ENCODE measurements at regions not wholly inside any gene's neighbourhood (a gene's known extent, or its start where the extent isn't known, plus 50 kb on each side); places are given as distances from the start of the nearest gene placed in this dataset.

DNA sequence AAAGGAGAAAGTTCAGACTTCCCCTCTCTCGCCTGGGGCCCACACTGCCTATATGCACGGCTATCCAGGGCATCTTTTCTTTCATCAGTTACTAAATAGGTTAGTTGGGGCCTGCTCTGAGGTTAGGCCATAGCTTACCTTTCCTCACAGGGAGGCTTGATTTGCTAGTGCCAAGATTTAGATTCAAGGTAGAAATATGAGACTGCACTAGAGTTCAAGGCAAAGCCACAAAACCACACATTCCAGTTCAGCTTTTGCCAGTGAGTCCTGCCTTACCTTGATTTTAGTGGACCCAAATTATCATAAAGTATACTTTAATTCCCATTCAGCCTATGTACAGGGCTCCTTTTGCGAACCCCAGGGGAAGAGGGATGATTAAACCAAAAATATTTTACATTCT lies 762.8 kb downstream of the PDHA2 start:
- Histone ChIP-seq H3K9me3 (replicated peaks; ENCODE audit: control insufficient read depth, insufficient read depth, low read length) (no peaks in the 10 kb centered on the region), H3K36me3 (ENCODE audit: control insufficient read depth in 2 of 2, insufficient read depth in 2 of 2, low read length in 1 of 2) (no peaks in the 10 kb centered on the region), H3K4me2 (ENCODE audit: control insufficient read depth, insufficient read depth) (no peak overlapping the region), H3K9ac (ENCODE audit: control insufficient read depth, insufficient read depth, low read length) (no peak overlapping the region), H3K4me1 (ENCODE audit: control insufficient read depth, insufficient read depth, low read length) (no peaks in the 10 kb centered on the region), H3K4me3 (no peak overlapping the region), H3K27me3 (replicated peaks in 1 of 2; ENCODE audit: control insufficient read depth in 2 of 2, insufficient read depth in 2 of 2, low read length in 1 of 2) (no peaks in the 10 kb centered on the region), H3K27ac (ENCODE audit: control insufficient read depth, insufficient read depth) (no peak overlapping the region), H4K20me1 (ENCODE audit: control insufficient read depth, insufficient read depth) (no peaks in the 10 kb centered on the region), H2AFZ (ENCODE audit: control insufficient read depth, low read depth, low read length) (no peak overlapping the region), H3K79me2 (ENCODE audit: control insufficient read depth, insufficient read depth, low read length) (no peaks in the 10 kb centered on the region)
- ChIA-PET CTCF (no interaction called here), RAD21 (ENCODE audit: unreplicated experiment) (no interaction called here), POLR2A (no interaction called here), SMC1A (ENCODE audit: uncharacterized antibody, unreplicated experiment) (no interaction called here)
- DNase-seq (ENCODE audit: low read depth, low spot score): no peak
- BruUV-seq (replicated peaks): no TSS peak
- no peak for TF ChIP-seq MYC (IDR thresholded peaks at IDR 0.05; ENCODE audit: insufficient read depth, insufficient read length, insufficient replicate concordance, low read length, severe bottlenecking)
- TF ChIP-seq HDGF (IDR thresholded peaks at IDR 0.05): no peak
- TF ChIP-seq SRF (IDR thresholded peaks at IDR 0.05; ENCODE audit: low read depth in 2 of 2, low read length in 2 of 2): no peak
- TF ChIP-seq IRF4 (IDR thresholded peaks at IDR 0.05; ENCODE audit: low read depth, low read length): no peak
- no peak for TF ChIP-seq SKIL (IDR thresholded peaks at IDR 0.05; ENCODE audit: low read depth, poor library complexity, severe bottlenecking)
- TF ChIP-seq FOS (IDR thresholded peaks at IDR 0.05; ENCODE audit: borderline replicate concordance, extremely low read depth, insufficient read length): no peak
- TF ChIP-seq STAT3 (IDR thresholded peaks at IDR 0.05; ENCODE audit: low read depth, low read length): no peak
- no peak for TF ChIP-seq SUZ12 (IDR thresholded peaks at IDR 0.05; ENCODE audit: unreplicated experiment)
- TF ChIP-seq NFIC (IDR thresholded peaks at IDR 0.05; ENCODE audit: low read depth, low read length): no peak
- no peak for TF ChIP-seq RAD51 (IDR thresholded peaks at IDR 0.05)
- TF ChIP-seq FOXK2 (IDR thresholded peaks at IDR 0.05): no peak
- TF ChIP-seq, protein P1, sequence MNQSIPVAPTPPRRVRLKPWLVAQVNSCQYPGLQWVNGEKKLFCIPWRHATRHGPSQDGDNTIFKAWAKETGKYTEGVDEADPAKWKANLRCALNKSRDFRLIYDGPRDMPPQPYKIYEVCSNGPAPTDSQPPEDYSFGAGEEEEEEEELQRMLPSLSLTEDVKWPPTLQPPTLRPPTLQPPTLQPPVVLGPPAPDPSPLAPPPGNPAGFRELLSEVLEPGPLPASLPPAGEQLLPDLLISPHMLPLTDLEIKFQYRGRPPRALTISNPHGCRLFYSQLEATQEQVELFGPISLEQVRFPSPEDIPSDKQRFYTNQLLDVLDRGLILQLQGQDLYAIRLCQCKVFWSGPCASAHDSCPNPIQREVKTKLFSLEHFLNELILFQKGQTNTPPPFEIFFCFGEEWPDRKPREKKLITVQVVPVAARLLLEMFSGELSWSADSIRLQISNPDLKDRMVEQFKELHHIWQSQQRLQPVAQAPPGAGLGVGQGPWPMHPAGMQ (IDR thresholded peaks at IDR 0.05; ENCODE audit: borderline replicate concordance): no peak
- no peak for TF ChIP-seq SMAD5 (IDR thresholded peaks at IDR 0.05; ENCODE audit: low read depth)
- TF ChIP-seq YY1 (IDR thresholded peaks at IDR 0.05; ENCODE audit: low read depth, low read length): no peak
- TF ChIP-seq MEF2A (IDR thresholded peaks at IDR 0.05; ENCODE audit: insufficient read depth, low read depth, low read length): no peak
- no peak for TF ChIP-seq KDM1A (IDR thresholded peaks at IDR 0.05; ENCODE audit: borderline replicate concordance)
- TF ChIP-seq ZNF274 (IDR thresholded peaks at IDR 0.05; ENCODE audit: insufficient read depth, insufficient read length): no peak
- TF ChIP-seq, protein P2, sequence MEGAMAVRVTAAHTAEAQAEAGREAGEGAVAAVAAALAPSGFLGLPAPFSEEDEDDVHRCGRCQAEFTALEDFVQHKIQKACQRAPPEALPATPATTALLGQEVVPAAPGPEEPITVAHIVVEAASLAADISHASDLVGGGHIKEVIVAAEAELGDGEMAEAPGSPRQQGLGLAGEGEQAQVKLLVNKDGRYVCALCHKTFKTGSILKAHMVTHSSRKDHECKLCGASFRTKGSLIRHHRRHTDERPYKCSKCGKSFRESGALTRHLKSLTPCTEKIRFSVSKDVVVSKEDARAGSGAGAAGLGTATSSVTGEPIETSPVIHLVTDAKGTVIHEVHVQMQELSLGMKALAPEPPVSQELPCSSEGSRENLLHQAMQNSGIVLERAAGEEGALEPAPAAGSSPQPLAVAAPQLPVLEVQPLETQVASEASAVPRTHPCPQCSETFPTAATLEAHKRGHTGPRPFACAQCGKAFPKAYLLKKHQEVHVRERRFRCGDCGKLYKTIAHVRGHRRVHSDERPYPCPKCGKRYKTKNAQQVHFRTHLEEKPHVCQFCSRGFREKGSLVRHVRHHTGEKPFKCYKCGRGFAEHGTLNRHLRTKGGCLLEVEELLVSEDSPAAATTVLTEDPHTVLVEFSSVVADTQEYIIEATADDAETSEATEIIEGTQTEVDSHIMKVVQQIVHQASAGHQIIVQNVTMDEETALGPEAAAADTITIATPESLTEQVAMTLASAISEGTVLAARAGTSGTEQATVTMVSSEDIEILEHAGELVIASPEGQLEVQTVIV (IDR thresholded peaks at IDR 0.05; ENCODE audit: borderline replicate concordance, partially characterized antibody): no peak
- TF ChIP-seq BCL11A (IDR thresholded peaks at IDR 0.05; ENCODE audit: low read depth, low read length): no peak
- no peak for TF ChIP-seq CREB1 (IDR thresholded peaks at IDR 0.05; ENCODE audit: low read depth)
- ATAC-seq: no peak
- intact Hi-C loops (cut with micrococcal nuclease; ENCODE audit: unreplicated experiment): no loop called here
- FAIRE-seq: no peak
- WGBS (ENCODE audit: insufficient coverage, insufficient replicate concordance, low lambda C conversion rate, missing lambda C conversion rate): 6% methylated on average over 3 of the region's 3 CpGs
- in situ Hi-C loops (cut with MboI): no loop called here

Data from GM12878 (cell line).